Panc1 (cell line): ENCODE measurements at regions not wholly inside any gene's neighbourhood (a gene's known extent, or its start where the extent isn't known, plus 50 kb on each side); places are given as distances from the start of the nearest gene placed in this dataset.
A peak's percentile ranks its signal among the peaks of the same experiment; 100 is the strongest.

Experiments used
- ATAC-seq: fragments of 200-7000 bp; cut with Tn5 transposase; 2 replicates; pipeline ENCODE4 v1.9.1; 2020; ENCODE audit warnings: mild to moderate bottlenecking, moderate library complexity
- BruUV-seq: library from RNA; stranded (reverse); fragments of 400-500 nt; replicated peaks from 2 replicates; lab custom pipeline; 2021; lab: Mats Ljungman, UMichigan
- CTCF ChIA-PET: fragments of 300-600 bp; sonication (Branson Sonifier 250); formaldehyde crosslinking; loops from one replicate; lab custom pipeline; 2022; ENCODE audit warnings: antibody characterized with exemption; lab: Charles Lee
- POLR2A ChIA-PET: fragments of 300-600 bp; sonication (Branson Sonifier 250); formaldehyde crosslinking; loops from one replicate; lab custom pipeline; 2022; ENCODE audit warnings: antibody characterized with exemption; lab: Charles Lee
- DNase-seq: peaks from one replicate; pipeline ENCODE4 v3.0.0-alpha.2; 2010; ENCODE audit warnings: low read depth, low spot score
- H3K27ac ChIP-seq: 2 replicates; pipeline ENCODE4 v1.5.1; 2011; ENCODE audit warnings: mild to moderate bottlenecking, low read length, inconsistent platforms
- H3K27me3 ChIP-seq: fragments of 200-500 bp; sonication (Bioruptor generic); 2 replicates; pipeline ENCODE4 v1.6.0; 2014; ENCODE audit warnings: low read length, inconsistent platforms; ENCODE audit not compliant: control insufficient read depth, insufficient read depth
- H3K36me3 ChIP-seq: fragments of 200-500 bp; sonication (Bioruptor generic); 2 replicates; pipeline ENCODE4 v1.5.1; 2014; ENCODE audit warnings: inconsistent platforms, mild to moderate bottlenecking, low read length, moderate library complexity; ENCODE audit not compliant: control insufficient read depth, insufficient read depth
- H3K4me1 ChIP-seq: 2 replicates; pipeline ENCODE4 v1.5.1; 2011; ENCODE audit warnings: inconsistent platforms, mild to moderate bottlenecking, low read length, moderate library complexity; ENCODE audit not compliant: control insufficient read depth, insufficient read depth
- H3K4me3 ChIP-seq, 2 experiments: 2 replicates each; pipeline ENCODE4 v1.5.1; 2011 to 2012; ENCODE audit warnings: low read depth in 2 of 2, low read length in 2 of 2, mild to moderate bottlenecking in 2 of 2, inconsistent platforms in 1 of 2, moderate library complexity in 1 of 2
- H3K9me3 ChIP-seq: fragments of 200-500 bp; sonication (Bioruptor generic); 2 replicates; pipeline ENCODE4 v1.5.1; 2014; ENCODE audit warnings: low read depth, mild to moderate bottlenecking, inconsistent platforms, low read length, moderate library complexity; ENCODE audit not compliant: control insufficient read depth, insufficient read depth
- CTCF ChIP-seq: fragments of 450-650 bp; IDR thresholded peaks from 2 replicates; pipeline ENCODE4 v1.5.1; 2017; ENCODE audit warnings: mild to moderate bottlenecking
- POLR2AphosphoS5 ChIP-seq: IDR thresholded peaks from 2 replicates; pipeline ENCODE4 v1.6.1; 2012; ENCODE audit warnings: mild to moderate bottlenecking, low read depth, low read length, moderate library complexity
- REST ChIP-seq, 2 experiments: IDR thresholded peaks; 2 replicates each; pipeline ENCODE4 v1.6.1; 2011 to 2012; ENCODE audit warnings: low read depth in 2 of 2, control low read depth in 1 of 2, low read length in 1 of 2, mild to moderate bottlenecking in 1 of 2, moderate library complexity in 1 of 2; ENCODE audit not compliant: insufficient read depth in 1 of 2
- SIN3A ChIP-seq: IDR thresholded peaks from 2 replicates; pipeline ENCODE4 v1.6.1; 2012; ENCODE audit warnings: low read depth, mild to moderate bottlenecking, low read length, moderate library complexity, borderline replicate concordance; ENCODE audit not compliant: insufficient read depth
- TCF7L2 ChIP-seq: IDR thresholded peaks from 2 replicates; pipeline ENCODE4 v1.6.1; 2011; ENCODE audit warnings: mild to moderate bottlenecking, low read depth, low read length, inconsistent platforms
- in situ Hi-C: cut with HindIII; loops from 2 replicates; pipeline ENCODE4 v1.10.0; 2016; ENCODE audit warnings: low sequenced_read_pairs, low pct_unique_long_range_greater_than_20kb
- intact Hi-C: fragments of 100-400 bp; cut with micrococcal nuclease; formaldehyde crosslinking; loops from one replicate; pipeline ENCODE4 v1.10.0; 2022; ENCODE audit not compliant: unreplicated experiment

GRCh38 chr3:87461443-87461842 is 185.1 kb upstream of the POU1F1 start:
- in situ Hi-C loops, result no loop called here

GRCh38 chr3:87461036-87461435 is 184.7 kb upstream of the POU1F1 start:
- ChIA-PET CTCF (no interaction called here), POLR2A (interaction anchor here (0.6 kb wide), 1 partner anchor 93 kb away, joined by 4 read pairs; no protein-coding TSS in a partner anchor)
- ATAC-seq, result no peak
- in situ Hi-C loops (no loop called here), intact Hi-C loops (no loop called here)
- BruUV-seq, result no TSS peak
- TF ChIP-seq REST (IDR thresholded peaks at IDR 0.05; ENCODE audit: insufficient read depth in 1 of 2, low read depth in 2 of 2, low read length in 1 of 2) (no peak), CTCF (no peak), SIN3A (no peak), POLR2AphosphoS5 (no peak), TCF7L2 (no peak)
- H3K4me3 ChIP-seq, result no peak overlapping the region
- no peaks in the 10 kb centered on the region for H3K4me1 ChIP-seq
- no peaks in the 10 kb centered on the region for H3K9me3 ChIP-seq
- H3K36me3 ChIP-seq, result no peaks in the 10 kb centered on the region
- H3K27me3 ChIP-seq, result no peaks in the 10 kb centered on the region
- DNase-seq, result no peak
- H3K27ac ChIP-seq, result no peak overlapping the region

More at GRCh38 chr3:87461443-87461842, 185.1 kb upstream of the POU1F1 start:
- H3K4me1 ChIP-seq, result no peaks in the 10 kb centered on the region
- no peaks in the 10 kb centered on the region for H3K27me3 ChIP-seq
- ChIA-PET CTCF (no interaction called here), POLR2A (interaction anchor here (0.6 kb wide), 1 partner anchor 93 kb away, joined by 4 read pairs; no protein-coding TSS in a partner anchor)
- DNase-seq (no peak), ATAC-seq (no peak)
- intact Hi-C loops, result no loop called here
- no peaks in the 10 kb centered on the region for H3K9me3 ChIP-seq
- no peaks in the 10 kb centered on the region for H3K36me3 ChIP-seq
- TF ChIP-seq REST (IDR thresholded peaks at IDR 0.05; ENCODE audit: insufficient read depth in 1 of 2, low read depth in 2 of 2, low read length in 1 of 2), result no peak
- no peak for TF ChIP-seq SIN3A
- no peak for TF ChIP-seq TCF7L2
- no peak for TF ChIP-seq CTCF
- no peak for TF ChIP-seq POLR2AphosphoS5
- BruUV-seq, result no TSS peak
- no peak overlapping the region for H3K4me3 ChIP-seq
- H3K27ac ChIP-seq, result peak overlapping the region; percentile 17; the same call in 1 of the 2 replicates
